ENCODE measurements at regions not wholly inside any gene's neighbourhood (a gene's known extent, or its start where the extent isn't known, plus 50 kb on each side); places are given as distances from the start of the nearest gene placed in this dataset.
"Not testable (repeated sequence)": the region's sequence is repeated elsewhere in the genome, so short reads cannot be mapped to it uniquely, and the experiment has no call there.

- 78 to 83% methylated on average over 4 of the region's 4 CpGs for WGBS, 2 donors
Measured at GRCh38 chr3:86771741-86772512, 219.0 kb downstream of the VGLL3 start.

GRCh38 chr3:86766331-86766730 lies 224.6 kb downstream of the VGLL3 start:
- Histone ChIP-seq H3K27ac (no peak overlapping the region), H3K4me3 (no peak overlapping the region), H3K27me3 (no peaks in the 10 kb centered on the region), H3K9me3 (no peaks in the 10 kb centered on the region), H3K36me3 (no peaks in the 10 kb centered on the region), H3K4me1 (no peaks in the 10 kb centered on the region)
- ATAC-seq (ENCODE audit: low FRiP score in 2 of 2) (no peak), DNase-seq (no peak)
- WGBS, 2 donors: 85 to 87% methylated on average over 2 of the region's 2 CpGs
- no peak for TF ChIP-seq POLR2A (IDR thresholded peaks at IDR 0.05)
- TF ChIP-seq CTCF (IDR thresholded peaks at IDR 0.05): no peak
- TF ChIP-seq POLR2AphosphoS5 (IDR thresholded peaks at IDR 0.05): no peak
- no peak for TF ChIP-seq EP300 (IDR thresholded peaks at IDR 0.05)

More at GRCh38 chr3:86771741-86772512, 219.0 kb downstream of the VGLL3 start:
- Histone ChIP-seq H3K4me1 (no peaks in the 10 kb centered on the region), H3K27me3 (no peaks in the 10 kb centered on the region), H3K9me3 (no peaks in the 10 kb centered on the region), H3K36me3 (no peaks in the 10 kb centered on the region), H3K27ac (no peak overlapping the region), H3K4me3 (no peak overlapping the region)
- ATAC-seq (ENCODE audit: low FRiP score in 2 of 2) (peak in 1 of 2 donors; percentile 67), DNase-seq (peak in 1 of 2 donors; percentile 36)
- no peak for TF ChIP-seq POLR2A (IDR thresholded peaks at IDR 0.05)
- TF ChIP-seq EP300 (IDR thresholded peaks at IDR 0.05): no peak
- TF ChIP-seq CTCF (IDR thresholded peaks at IDR 0.05): no peak
- no peak for TF ChIP-seq POLR2AphosphoS5 (IDR thresholded peaks at IDR 0.05)

- ATAC-seq (ENCODE audit: low FRiP score in 2 of 2); H3K27ac ChIP-seq: not testable (repeated sequence)
- 91 to 93% methylated on average over 18 to 37 of the region's 44 CpGs for WGBS, 2 donors
Measured at GRCh38 chr3:86757322-86758179, 233.4 kb downstream of the VGLL3 start.

GRCh38 chr3:86748015-86748414 lies 242.9 kb downstream of the VGLL3 start:
- no peak overlapping the region for H3K27ac ChIP-seq
- H3K4me1 ChIP-seq: no peaks in the 10 kb centered on the region
- H3K4me3 ChIP-seq: no peak overlapping the region
- TF ChIP-seq POLR2A (IDR thresholded peaks at IDR 0.05): no peak
- no peak for TF ChIP-seq EP300 (IDR thresholded peaks at IDR 0.05)
- no peak for TF ChIP-seq CTCF (IDR thresholded peaks at IDR 0.05)
- TF ChIP-seq POLR2AphosphoS5 (IDR thresholded peaks at IDR 0.05): no peak
- H3K27me3 ChIP-seq: no peaks in the 10 kb centered on the region
- no peak for ATAC-seq (ENCODE audit: low FRiP score in 2 of 2)
- no peaks in the 10 kb centered on the region for H3K36me3 ChIP-seq
- H3K9me3 ChIP-seq: no peaks in the 10 kb centered on the region
- 56 to 78% methylated on average over 6 of the region's 6 CpGs for WGBS, 2 donors
- DNase-seq: no peak

More at GRCh38 chr3:86757322-86758179, 233.4 kb downstream of the VGLL3 start:
- H3K27me3 ChIP-seq, H3K9me3 ChIP-seq, H3K4me3 ChIP-seq, H3K4me1 ChIP-seq, H3K36me3 ChIP-seq: not testable (repeated sequence)
- DNase-seq: peak in 1 of 2 donors; percentile 72

- ATAC-seq (ENCODE audit: low FRiP score in 2 of 2): no peak
- WGBS, 2 donors: 64 to 76% methylated on average over 1 of the region's 1 CpG
Measured at GRCh38 chr3:86744051-86744450, 246.9 kb downstream of the VGLL3 start.

More at GRCh38 chr3:86744051-86744450, 246.9 kb downstream of the VGLL3 start:
- Histone ChIP-seq H3K9me3 (no peaks in the 10 kb centered on the region), H3K27ac (no peak overlapping the region), H3K4me1 (no peaks in the 10 kb centered on the region), H3K36me3 (no peaks in the 10 kb centered on the region), H3K4me3 (no peak overlapping the region), H3K27me3 (no peaks in the 10 kb centered on the region)
- no peak for TF ChIP-seq CTCF (IDR thresholded peaks at IDR 0.05)
- TF ChIP-seq POLR2AphosphoS5 (IDR thresholded peaks at IDR 0.05): no peak
- no peak for TF ChIP-seq POLR2A (IDR thresholded peaks at IDR 0.05)
- no peak for TF ChIP-seq EP300 (IDR thresholded peaks at IDR 0.05)
- DNase-seq: no peak
